ENCODE measurements at regions not wholly inside any gene's neighbourhood (a gene's known extent, or its start where the extent isn't known, plus 50 kb on each side); places are given as distances from the start of the nearest gene placed in this dataset.

- TF ChIP-seq CTCF (IDR thresholded peaks at IDR 0.05) = no peak
Observed at GRCh38 chr11:13874597-13874996, 87.9 kb upstream of the SPON1 start.

DNA sequence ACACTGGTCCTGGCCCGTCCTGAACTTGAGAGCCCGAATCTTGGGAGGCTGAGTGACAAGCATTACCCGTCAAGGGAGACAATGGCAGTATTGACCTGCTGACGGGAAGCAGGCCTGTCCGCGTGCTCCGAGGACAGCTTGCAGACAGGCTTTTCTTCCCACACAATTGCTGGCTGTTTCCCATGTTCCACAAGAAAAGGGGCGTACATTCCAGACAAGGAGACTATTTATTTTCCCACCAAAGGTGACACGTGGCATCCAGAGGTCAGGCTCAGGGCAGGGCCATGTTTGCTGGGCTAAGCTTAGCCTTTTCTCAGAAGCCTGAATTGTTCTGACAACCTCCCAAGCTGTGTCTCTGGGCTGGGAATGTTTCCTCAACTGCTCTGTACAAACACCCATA, 86.9 kb upstream of the SPON1 start:
- no peak for TF ChIP-seq CTCF (IDR thresholded peaks at IDR 0.05)

DNA sequence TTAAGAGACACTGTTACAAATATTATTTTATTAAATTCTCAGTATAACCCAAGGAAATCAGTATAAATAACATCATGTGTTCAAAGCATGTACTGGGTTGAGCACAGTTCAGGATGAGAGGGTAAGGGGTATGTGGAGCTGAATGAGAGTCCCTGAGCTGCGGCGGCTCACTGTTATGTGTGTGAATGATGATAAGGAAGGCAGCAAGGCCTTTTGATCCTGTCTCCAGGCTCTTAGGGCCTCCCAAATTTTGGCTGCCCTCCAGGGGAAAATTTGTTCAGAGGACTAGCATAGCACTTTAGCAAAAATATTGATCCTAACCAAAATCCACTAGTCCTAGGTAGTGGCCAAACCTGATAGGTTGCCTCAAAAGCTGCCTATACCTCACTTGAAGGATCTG, 86.1 kb upstream of the SPON1 start:
- no peak for TF ChIP-seq CTCF (IDR thresholded peaks at IDR 0.05)

DNA sequence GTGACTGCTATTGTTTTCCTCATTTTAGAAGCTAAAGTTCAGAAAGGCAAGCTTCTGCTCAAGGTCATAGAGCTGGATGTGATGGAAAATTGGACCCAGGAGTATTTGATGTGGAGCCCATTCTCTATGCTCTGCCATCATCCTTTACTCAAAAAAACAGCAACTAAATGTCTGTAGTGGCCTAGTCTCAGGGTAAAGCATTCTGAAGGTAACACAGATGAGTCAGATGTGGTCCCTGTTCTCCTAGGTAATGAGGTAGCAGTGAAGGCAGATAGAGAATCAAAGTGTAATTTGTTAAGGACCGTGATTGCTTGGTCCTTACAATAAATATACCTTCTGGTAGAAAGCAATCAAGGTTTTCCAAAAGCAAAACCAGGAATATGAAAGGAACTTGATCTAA, 84.4 kb upstream of the SPON1 start:
- no peak for TF ChIP-seq CTCF (IDR thresholded peaks at IDR 0.05)

GRCh38 chr11:13880634-13881033, 81.9 kb upstream of the SPON1 start:
- TF ChIP-seq CTCF (IDR thresholded peaks at IDR 0.05) = no peak

- no peak for TF ChIP-seq CTCF (IDR thresholded peaks at IDR 0.05)
Observed at GRCh38 chr11:13881226-13881905, 81.2 kb upstream of the SPON1 start.

DNA sequence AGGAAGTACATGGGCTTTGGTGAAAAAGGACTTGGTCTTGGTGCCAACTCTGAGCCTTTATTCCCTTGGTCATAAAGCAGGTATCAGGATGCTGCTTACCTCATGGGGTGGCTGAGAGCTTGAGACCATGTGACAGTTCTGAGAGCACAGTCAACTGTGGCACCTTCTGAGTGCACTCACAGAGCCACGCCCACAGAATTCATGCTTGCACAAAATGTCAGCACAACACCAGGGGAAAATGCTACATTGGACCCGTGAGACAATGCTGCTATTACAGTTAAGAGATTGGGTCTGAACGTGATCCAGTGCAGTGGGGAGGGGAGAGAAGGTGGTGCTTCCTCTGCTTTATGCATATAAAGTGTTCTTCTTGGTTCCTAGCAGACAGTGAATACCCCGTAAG, 79.5 kb upstream of the SPON1 start:
- TF ChIP-seq CTCF (IDR thresholded peaks at IDR 0.05) = no peak

- no peak for TF ChIP-seq CTCF (IDR thresholded peaks at IDR 0.05)
Observed at GRCh38 chr11:13883589-13883988, 78.9 kb upstream of the SPON1 start.

Data from LNCAP (cell line).